IMR-90 (cell line): ENCODE measurements at regions not wholly inside any gene's neighbourhood (a gene's known extent, or its start where the extent isn't known, plus 50 kb on each side); places are given as distances from the start of the nearest gene placed in this dataset.

Experiments
- CEBPB ChIP-seq: IDR thresholded peaks from 2 replicates; pipeline ENCODE4 v1.6.1; 2012; ENCODE audit warnings: low read depth, low read length, improper control_type of control experiment
- CHD1 ChIP-seq: IDR thresholded peaks from 2 replicates; pipeline ENCODE4 v1.6.1; 2012; ENCODE audit warnings: low read depth, low read length, improper control_type of control experiment
- CTCF ChIP-seq: conservative IDR thresholded peaks from 2 replicates; pipeline ENCODE4 v1.5.1; 2012; ENCODE audit warnings: mild to moderate bottlenecking, low read depth, low read length, improper control_type of control experiment
- FOS ChIP-seq: fragments of 150-350 bp; IDR thresholded peaks from 2 replicates; pipeline ENCODE4 v1.6.1; 2016; ENCODE audit warnings: low read depth, low read length
- MAFK ChIP-seq: IDR thresholded peaks from 2 replicates; pipeline ENCODE4 v1.6.1; 2012; ENCODE audit warnings: low read depth, low read length, improper control_type of control experiment
- POLR2A ChIP-seq: IDR thresholded peaks from 2 replicates; pipeline ENCODE4 v1.6.1; 2012; ENCODE audit warnings: mild to moderate bottlenecking, low read depth, low read length
- RAD21 ChIP-seq: IDR thresholded peaks from 2 replicates; pipeline ENCODE4 v1.6.1; 2012; ENCODE audit warnings: low read length, improper control_type of control experiment
- RFX5 ChIP-seq: IDR thresholded peaks from 2 replicates; pipeline ENCODE4 v1.8.0; 2012; ENCODE audit warnings: low read depth, mild to moderate bottlenecking, low read length, moderate library complexity
- SMC3 ChIP-seq: fragments of 150-350 bp; IDR thresholded peaks from 2 replicates; pipeline ENCODE4 v1.6.1; 2016; ENCODE audit warnings: low read depth, mild to moderate bottlenecking, antibody characterized with exemption, low read length, moderate library complexity
- USF2 ChIP-seq: fragments of 150-350 bp; IDR thresholded peaks from 2 replicates; pipeline ENCODE4 v1.6.1; 2017; ENCODE audit warnings: mild to moderate bottlenecking, antibody characterized with exemption, low read length, low read depth
- TF ChIP-seq, protein P1 (sequence below): fragments of 150-350 bp; IDR thresholded peaks from 2 replicates; pipeline ENCODE4 v1.6.1; 2016; ENCODE audit warnings: low read depth, mild to moderate bottlenecking, low read length, moderate library complexity, borderline replicate concordance

DNA sequence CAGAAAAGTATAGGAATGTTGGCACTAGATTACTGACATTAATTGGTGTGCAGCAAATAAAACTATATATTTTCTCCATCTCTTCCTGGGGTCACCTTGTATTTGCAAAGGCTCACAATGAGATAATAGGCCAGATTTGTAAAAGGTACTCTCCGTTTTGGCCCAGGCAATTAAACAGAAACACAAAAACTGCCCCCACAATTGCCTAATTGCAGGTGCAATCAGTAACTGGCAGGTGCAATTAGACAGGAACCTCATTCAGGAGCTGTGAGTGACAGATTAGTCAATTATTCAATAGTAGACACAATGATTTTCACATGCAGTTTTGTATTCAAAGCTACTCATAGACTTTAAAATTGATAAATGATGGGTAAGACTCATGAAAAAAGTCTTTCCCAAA, 451.4 kb upstream of the ID2 start:
- TF ChIP-seq POLR2A (no peak), SMC3 (no peak), CTCF (no peak), RAD21 (no peak), MAFK (no peak), CEBPB (no peak), RFX5 (no peak), CHD1 (no peak), FOS (no peak), USF2 (no peak)
- TF ChIP-seq, protein P1, sequence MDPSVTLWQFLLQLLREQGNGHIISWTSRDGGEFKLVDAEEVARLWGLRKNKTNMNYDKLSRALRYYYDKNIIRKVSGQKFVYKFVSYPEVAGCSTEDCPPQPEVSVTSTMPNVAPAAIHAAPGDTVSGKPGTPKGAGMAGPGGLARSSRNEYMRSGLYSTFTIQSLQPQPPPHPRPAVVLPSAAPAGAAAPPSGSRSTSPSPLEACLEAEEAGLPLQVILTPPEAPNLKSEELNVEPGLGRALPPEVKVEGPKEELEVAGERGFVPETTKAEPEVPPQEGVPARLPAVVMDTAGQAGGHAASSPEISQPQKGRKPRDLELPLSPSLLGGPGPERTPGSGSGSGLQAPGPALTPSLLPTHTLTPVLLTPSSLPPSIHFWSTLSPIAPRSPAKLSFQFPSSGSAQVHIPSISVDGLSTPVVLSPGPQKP: no peak
